ENCODE measurements at regions not wholly inside any gene's neighbourhood (a gene's known extent, or its start where the extent isn't known, plus 50 kb on each side); places are given as distances from the start of the nearest gene placed in this dataset.

- H3K4me3 Mint-ChIP-seq, result no peak overlapping the region
- no peaks in the 10 kb centered on the region for H3K4me1 Mint-ChIP-seq (ENCODE audit: low read depth)
- H3K27ac Mint-ChIP-seq, result no peak overlapping the region
- no peaks in the 10 kb centered on the region for H3K36me3 Mint-ChIP-seq (ENCODE audit: low read depth)
- peaks cover 3% of the 10 kb centered on the region for H3K9me3 Mint-ChIP-seq
- peaks cover 11% of the 10 kb centered on the region for H3K27me3 Mint-ChIP-seq
- no peak for DNase-seq
Measured at GRCh38 chr5:14090755-14091154, 52.4 kb upstream of the TRIO start.

GRCh38 chr5:14090290-14090689, 52.9 kb upstream of the TRIO start:
- Mint-ChIP-seq H3K36me3 (ENCODE audit: low read depth) (no peaks in the 10 kb centered on the region), H3K4me3 (no peak overlapping the region), H3K4me1 (ENCODE audit: low read depth) (no peaks in the 10 kb centered on the region), H3K27me3 (peaks cover 11% of the 10 kb centered on the region), H3K27ac (no peak overlapping the region), H3K9me3 (peaks cover 3% of the 10 kb centered on the region)
- no peak for DNase-seq

GRCh38 chr5:14089198-14089597, 53.9 kb upstream of the TRIO start:
- H3K4me1 Mint-ChIP-seq (ENCODE audit: low read depth), result no peaks in the 10 kb centered on the region
- peaks cover 3% of the 10 kb centered on the region for H3K9me3 Mint-ChIP-seq
- no peak for DNase-seq
- no peaks in the 10 kb centered on the region for H3K36me3 Mint-ChIP-seq (ENCODE audit: low read depth)
- H3K27me3 Mint-ChIP-seq, result peaks cover 8% of the 10 kb centered on the region
- H3K27ac Mint-ChIP-seq, result no peak overlapping the region
- H3K4me3 Mint-ChIP-seq, result no peak overlapping the region

- no peak overlapping the region for H3K4me3 Mint-ChIP-seq
- peaks cover 3% of the 10 kb centered on the region for H3K9me3 Mint-ChIP-seq
- no peaks in the 10 kb centered on the region for H3K36me3 Mint-ChIP-seq (ENCODE audit: low read depth)
- no peak for DNase-seq
- H3K4me1 Mint-ChIP-seq (ENCODE audit: low read depth), result no peaks in the 10 kb centered on the region
- H3K27ac Mint-ChIP-seq, result no peak overlapping the region
- peaks cover 10% of the 10 kb centered on the region for H3K27me3 Mint-ChIP-seq
Measured at GRCh38 chr5:14086261-14086660, 56.9 kb upstream of the TRIO start.

- Mint-ChIP-seq H3K4me1 (ENCODE audit: low read depth) (no peaks in the 10 kb centered on the region), H3K27ac (no peak overlapping the region), H3K4me3 (no peak overlapping the region), H3K36me3 (ENCODE audit: low read depth) (no peaks in the 10 kb centered on the region), H3K27me3 (peaks cover 10% of the 10 kb centered on the region), H3K9me3 (no peaks in the 10 kb centered on the region)
- DNase-seq, result no peak
Measured at GRCh38 chr5:14082973-14083372, 60.2 kb upstream of the TRIO start.

GRCh38 chr5:14082523-14082922, 60.6 kb upstream of the TRIO start:
- no peaks in the 10 kb centered on the region for H3K4me1 Mint-ChIP-seq (ENCODE audit: low read depth)
- no peak for DNase-seq
- no peak overlapping the region for H3K4me3 Mint-ChIP-seq
- H3K27ac Mint-ChIP-seq, result no peak overlapping the region
- peaks cover 10% of the 10 kb centered on the region for H3K27me3 Mint-ChIP-seq
- no peaks in the 10 kb centered on the region for H3K36me3 Mint-ChIP-seq (ENCODE audit: low read depth)
- H3K9me3 Mint-ChIP-seq, result no peaks in the 10 kb centered on the region

- Mint-ChIP-seq H3K36me3 (ENCODE audit: low read depth) (no peaks in the 10 kb centered on the region), H3K27me3 (peaks cover 5% of the 10 kb centered on the region), H3K9me3 (no peaks in the 10 kb centered on the region), H3K27ac (no peak overlapping the region), H3K4me3 (no peak overlapping the region), H3K4me1 (ENCODE audit: low read depth) (no peaks in the 10 kb centered on the region)
- no peak for DNase-seq
Measured at GRCh38 chr5:14081791-14082190, 61.4 kb upstream of the TRIO start.

- no peaks in the 10 kb centered on the region for H3K27me3 Mint-ChIP-seq
- no peaks in the 10 kb centered on the region for H3K9me3 Mint-ChIP-seq
- H3K36me3 Mint-ChIP-seq (ENCODE audit: low read depth), result no peaks in the 10 kb centered on the region
- H3K4me3 Mint-ChIP-seq, result no peak overlapping the region
- no peak for DNase-seq
- H3K4me1 Mint-ChIP-seq (ENCODE audit: low read depth), result no peaks in the 10 kb centered on the region
- no peak overlapping the region for H3K27ac Mint-ChIP-seq
Measured at GRCh38 chr5:14078716-14079115, 64.4 kb upstream of the TRIO start.

GRCh38 chr5:14077501-14077900, 65.6 kb upstream of the TRIO start:
- DNase-seq, result no peak
- H3K36me3 Mint-ChIP-seq (ENCODE audit: low read depth), result no peaks in the 10 kb centered on the region
- no peaks in the 10 kb centered on the region for H3K9me3 Mint-ChIP-seq
- no peak overlapping the region for H3K4me3 Mint-ChIP-seq
- H3K4me1 Mint-ChIP-seq (ENCODE audit: low read depth), result no peaks in the 10 kb centered on the region
- H3K27me3 Mint-ChIP-seq, result no peaks in the 10 kb centered on the region
- no peak overlapping the region for H3K27ac Mint-ChIP-seq

GRCh38 chr5:14076561-14076960, 66.6 kb upstream of the TRIO start:
- Mint-ChIP-seq H3K27me3 (no peaks in the 10 kb centered on the region), H3K9me3 (no peaks in the 10 kb centered on the region), H3K36me3 (ENCODE audit: low read depth) (no peaks in the 10 kb centered on the region), H3K4me1 (ENCODE audit: low read depth) (no peaks in the 10 kb centered on the region), H3K4me3 (no peak overlapping the region), H3K27ac (no peak overlapping the region)
- DNase-seq, result no peak

GRCh38 chr5:14075937-14076336, 67.2 kb upstream of the TRIO start:
- no peak for DNase-seq
- Mint-ChIP-seq H3K9me3 (no peaks in the 10 kb centered on the region), H3K27me3 (peaks cover 3% of the 10 kb centered on the region), H3K4me1 (ENCODE audit: low read depth) (no peaks in the 10 kb centered on the region), H3K27ac (no peak overlapping the region), H3K36me3 (ENCODE audit: low read depth) (no peaks in the 10 kb centered on the region), H3K4me3 (no peak overlapping the region)

GRCh38 chr5:14071433-14071832, 71.7 kb upstream of the TRIO start:
- H3K36me3 Mint-ChIP-seq (ENCODE audit: low read depth), result no peaks in the 10 kb centered on the region
- peaks cover 3% of the 10 kb centered on the region for H3K27me3 Mint-ChIP-seq
- H3K9me3 Mint-ChIP-seq, result no peaks in the 10 kb centered on the region
- H3K4me1 Mint-ChIP-seq (ENCODE audit: low read depth), result no peaks in the 10 kb centered on the region
- no peak for DNase-seq
- no peak overlapping the region for H3K4me3 Mint-ChIP-seq
- no peak overlapping the region for H3K27ac Mint-ChIP-seq

GRCh38 chr5:14069021-14069420, 74.1 kb upstream of the TRIO start:
- no peak overlapping the region for H3K4me3 Mint-ChIP-seq
- DNase-seq, result no peak
- no peak overlapping the region for H3K27ac Mint-ChIP-seq
- H3K9me3 Mint-ChIP-seq, result no peaks in the 10 kb centered on the region
- no peaks in the 10 kb centered on the region for H3K36me3 Mint-ChIP-seq (ENCODE audit: low read depth)
- H3K4me1 Mint-ChIP-seq (ENCODE audit: low read depth), result no peaks in the 10 kb centered on the region
- H3K27me3 Mint-ChIP-seq, result peaks cover 3% of the 10 kb centered on the region

- Mint-ChIP-seq H3K9me3 (no peaks in the 10 kb centered on the region), H3K4me3 (no peak overlapping the region), H3K27me3 (peaks cover 8% of the 10 kb centered on the region), H3K27ac (no peak overlapping the region), H3K4me1 (ENCODE audit: low read depth) (no peaks in the 10 kb centered on the region), H3K36me3 (ENCODE audit: low read depth) (no peaks in the 10 kb centered on the region)
- no peak for DNase-seq
Measured at GRCh38 chr5:14068136-14068535, 75.0 kb upstream of the TRIO start.

GRCh38 chr5:14066326-14066725, 76.8 kb upstream of the TRIO start:
- Mint-ChIP-seq H3K4me3 (no peak overlapping the region), H3K27me3 (peaks cover 8% of the 10 kb centered on the region), H3K4me1 (ENCODE audit: low read depth) (no peaks in the 10 kb centered on the region), H3K27ac (no peak overlapping the region), H3K36me3 (ENCODE audit: low read depth) (no peaks in the 10 kb centered on the region), H3K9me3 (no peaks in the 10 kb centered on the region)
- DNase-seq, result no peak

GRCh38 chr5:14064841-14065240, 78.3 kb upstream of the TRIO start:
- Mint-ChIP-seq H3K4me3 (no peak overlapping the region), H3K9me3 (no peaks in the 10 kb centered on the region)
- no peak for DNase-seq

More at GRCh38 chr5:14064841-14065240, 78.3 kb upstream of the TRIO start:
- no peak overlapping the region for H3K27ac Mint-ChIP-seq
- no peaks in the 10 kb centered on the region for H3K36me3 Mint-ChIP-seq (ENCODE audit: low read depth)
- no peaks in the 10 kb centered on the region for H3K4me1 Mint-ChIP-seq (ENCODE audit: low read depth)
- H3K27me3 Mint-ChIP-seq, result peaks cover 4% of the 10 kb centered on the region

Measured in activated T-cell treated with anti-CD3 and anti-CD28 coated beads, Interleukin-2, amount 50 U/mL, for 24 hours (primary cell).